ENCODE measurements at regions not wholly inside any gene's neighbourhood (a gene's known extent, or its start where the extent isn't known, plus 50 kb on each side); places are given as distances from the start of the nearest gene placed in this dataset.

DNA sequence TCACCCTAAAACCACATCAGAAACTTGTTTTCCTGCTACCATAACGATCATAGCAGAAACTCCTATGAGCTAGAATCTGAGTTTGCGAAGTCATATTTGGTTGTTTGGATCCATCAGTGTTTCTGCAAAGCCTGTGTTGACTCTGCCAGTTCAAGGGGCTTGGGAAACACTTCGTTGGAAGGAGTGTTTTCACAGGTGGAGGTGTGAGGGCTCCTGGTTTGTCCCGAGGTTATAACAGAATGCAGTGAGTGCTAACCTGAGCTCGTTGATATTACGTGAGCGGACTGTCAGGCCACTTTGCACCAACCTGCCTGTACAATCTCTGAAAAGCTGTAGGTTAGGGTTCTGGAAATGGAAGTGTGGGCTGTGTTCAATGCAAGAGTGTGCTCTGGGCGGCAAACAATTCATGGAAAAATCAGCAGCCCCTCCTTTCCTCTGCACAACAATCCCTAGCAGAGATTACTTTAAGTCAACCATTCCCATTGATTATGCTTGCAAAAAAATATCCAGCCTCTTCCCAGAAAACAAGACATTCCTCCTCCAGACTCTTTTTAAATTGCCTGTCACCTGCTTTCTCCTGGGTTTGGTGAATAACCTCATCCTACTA is 622.0 kb downstream of the TYW1 start:
- Histone ChIP-seq H3K27ac (no peak overlapping the region), H3K4me3 (no peak overlapping the region), H3K36me3 (no peaks in the 10 kb centered on the region), H3K4me1 (no peaks in the 10 kb centered on the region), H3K9me3 (no peaks in the 10 kb centered on the region), H3K27me3 (peaks cover 53% of the 10 kb centered on the region)
- TF ChIP-seq POLR2AphosphoS5 (IDR thresholded peaks at IDR 0.05), result no peak
- TF ChIP-seq EP300 (IDR thresholded peaks at IDR 0.05), result no peak
- TF ChIP-seq, protein P1, sequence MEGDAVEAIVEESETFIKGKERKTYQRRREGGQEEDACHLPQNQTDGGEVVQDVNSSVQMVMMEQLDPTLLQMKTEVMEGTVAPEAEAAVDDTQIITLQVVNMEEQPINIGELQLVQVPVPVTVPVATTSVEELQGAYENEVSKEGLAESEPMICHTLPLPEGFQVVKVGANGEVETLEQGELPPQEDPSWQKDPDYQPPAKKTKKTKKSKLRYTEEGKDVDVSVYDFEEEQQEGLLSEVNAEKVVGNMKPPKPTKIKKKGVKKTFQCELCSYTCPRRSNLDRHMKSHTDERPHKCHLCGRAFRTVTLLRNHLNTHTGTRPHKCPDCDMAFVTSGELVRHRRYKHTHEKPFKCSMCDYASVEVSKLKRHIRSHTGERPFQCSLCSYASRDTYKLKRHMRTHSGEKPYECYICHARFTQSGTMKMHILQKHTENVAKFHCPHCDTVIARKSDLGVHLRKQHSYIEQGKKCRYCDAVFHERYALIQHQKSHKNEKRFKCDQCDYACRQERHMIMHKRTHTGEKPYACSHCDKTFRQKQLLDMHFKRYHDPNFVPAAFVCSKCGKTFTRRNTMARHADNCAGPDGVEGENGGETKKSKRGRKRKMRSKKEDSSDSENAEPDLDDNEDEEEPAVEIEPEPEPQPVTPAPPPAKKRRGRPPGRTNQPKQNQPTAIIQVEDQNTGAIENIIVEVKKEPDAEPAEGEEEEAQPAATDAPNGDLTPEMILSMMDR (IDR thresholded peaks at IDR 0.05), result no peak
- no peak for TF ChIP-seq POLR2A (IDR thresholded peaks at IDR 0.05)
- no peak for DNase-seq (ENCODE audit: low spot score in 2 of 2)
- 69% methylated on average over 8 of the region's 8 CpGs for WGBS

DNA sequence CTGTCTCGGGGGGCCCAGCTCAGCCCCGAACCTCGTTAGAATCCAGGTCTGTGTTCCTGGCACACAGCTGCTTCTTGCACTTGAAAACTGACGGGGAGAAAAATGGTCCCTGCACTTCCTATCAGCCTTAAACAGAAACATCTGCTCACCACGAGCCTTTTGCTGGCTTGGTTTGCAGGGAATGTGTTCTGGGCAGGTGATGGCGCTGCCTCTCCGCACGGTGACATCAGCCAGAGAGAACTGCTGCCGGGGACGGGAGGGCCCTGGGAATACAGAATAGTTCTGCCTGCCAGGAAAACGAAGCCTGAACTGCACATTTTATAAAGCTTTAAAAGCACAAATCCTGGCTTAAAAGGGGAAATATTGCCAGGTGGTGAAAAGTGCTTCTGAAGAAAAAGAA is 622.5 kb downstream of the TYW1 start:
- Histone ChIP-seq H3K9me3 (no peaks in the 10 kb centered on the region), H3K27ac (no peak overlapping the region), H3K4me3 (no peak overlapping the region), H3K4me1 (no peaks in the 10 kb centered on the region), H3K27me3 (peaks cover 58% of the 10 kb centered on the region), H3K36me3 (no peaks in the 10 kb centered on the region)
- no peak for TF ChIP-seq EP300 (IDR thresholded peaks at IDR 0.05)
- no peak for TF ChIP-seq POLR2AphosphoS5 (IDR thresholded peaks at IDR 0.05)
- TF ChIP-seq, protein P1 (IDR thresholded peaks at IDR 0.05), result no peak
- TF ChIP-seq POLR2A (IDR thresholded peaks at IDR 0.05), result no peak
- DNase-seq (ENCODE audit: low spot score in 2 of 2), result no peak
- 15% methylated on average over 11 of the region's 11 CpGs for WGBS

DNA sequence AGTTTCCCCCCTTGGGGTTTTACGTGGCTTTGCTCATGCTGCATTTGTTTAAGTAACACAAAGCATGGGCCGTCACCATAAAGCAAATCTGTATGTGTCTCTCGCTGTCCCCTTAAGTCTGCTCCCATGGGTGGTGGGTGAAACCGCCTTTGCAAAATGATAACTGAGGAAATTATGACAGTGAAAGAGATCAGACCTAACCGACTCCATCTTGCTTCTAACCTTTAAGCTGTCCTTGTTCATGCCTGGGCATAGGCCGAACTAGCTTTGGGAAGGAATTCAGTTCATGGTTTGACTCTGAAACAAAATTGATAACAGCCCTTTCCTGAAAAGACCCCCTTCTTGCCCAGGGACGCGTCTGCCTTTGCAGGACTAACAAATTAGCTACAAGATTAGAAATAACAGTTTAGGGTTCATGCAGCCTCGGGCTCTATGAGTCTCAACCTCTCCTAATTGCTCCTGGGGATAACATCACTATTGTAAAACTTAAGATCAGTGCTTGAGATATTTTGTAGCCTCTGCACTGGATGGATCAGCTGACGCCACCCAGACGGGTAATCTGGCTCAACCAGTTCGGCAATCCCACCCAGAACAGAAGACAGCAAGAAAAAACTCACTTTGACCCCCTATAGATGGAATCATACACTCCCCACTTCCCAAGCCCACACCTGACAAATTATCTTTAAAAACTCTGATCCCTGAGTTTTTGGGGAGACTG is 623.7 kb downstream of the TYW1 start:
- no peak for DNase-seq (ENCODE audit: low spot score in 2 of 2)
- Histone ChIP-seq H3K4me3 (no peak overlapping the region), H3K27me3 (peaks cover 60% of the 10 kb centered on the region), H3K9me3 (no peaks in the 10 kb centered on the region), H3K4me1 (peaks cover 2% of the 10 kb centered on the region), H3K36me3 (no peaks in the 10 kb centered on the region), H3K27ac (no peak overlapping the region)
- TF ChIP-seq POLR2AphosphoS5 (IDR thresholded peaks at IDR 0.05) (no peak), POLR2A (IDR thresholded peaks at IDR 0.05) (no peak), EP300 (IDR thresholded peaks at IDR 0.05) (no peak)
- TF ChIP-seq, protein P1 (IDR thresholded peaks at IDR 0.05), result no peak
- WGBS, result 65% methylated on average over 12 of the region's 12 CpGs

DNA sequence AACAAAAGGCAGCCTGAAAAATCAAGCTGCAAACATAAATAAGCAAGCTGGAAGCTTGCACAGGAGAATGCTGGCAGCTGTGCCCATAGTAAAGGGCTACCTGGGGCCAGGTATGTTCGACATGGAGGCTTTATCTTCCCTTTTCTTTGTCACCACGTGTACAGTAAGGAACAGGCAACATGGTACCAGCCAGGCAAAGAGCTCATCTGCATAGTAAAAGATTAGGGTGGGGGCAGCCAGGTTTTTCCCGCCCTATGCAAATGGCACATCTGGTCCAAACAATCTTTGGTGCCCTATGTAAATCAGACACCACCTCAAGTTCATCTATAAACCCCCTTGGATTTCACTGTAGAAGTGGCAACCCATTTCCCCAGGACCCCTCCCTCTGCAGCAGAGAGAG is 625.1 kb downstream of the TYW1 start:
- DNase-seq (ENCODE audit: low spot score in 2 of 2), result no peak
- no peak overlapping the region for H3K4me3 ChIP-seq
- no peak overlapping the region for H3K27ac ChIP-seq
- H3K36me3 ChIP-seq, result no peaks in the 10 kb centered on the region
- WGBS, result 47% methylated on average over 3 of the region's 3 CpGs
- H3K4me1 ChIP-seq, result peaks cover 5% of the 10 kb centered on the region
- TF ChIP-seq EP300 (IDR thresholded peaks at IDR 0.05) (no peak), POLR2AphosphoS5 (IDR thresholded peaks at IDR 0.05) (no peak), POLR2A (IDR thresholded peaks at IDR 0.05) (no peak)
- TF ChIP-seq, protein P1 (IDR thresholded peaks at IDR 0.05), result no peak
- H3K9me3 ChIP-seq, result no peaks in the 10 kb centered on the region
- H3K27me3 ChIP-seq, result peaks cover 59% of the 10 kb centered on the region

DNA sequence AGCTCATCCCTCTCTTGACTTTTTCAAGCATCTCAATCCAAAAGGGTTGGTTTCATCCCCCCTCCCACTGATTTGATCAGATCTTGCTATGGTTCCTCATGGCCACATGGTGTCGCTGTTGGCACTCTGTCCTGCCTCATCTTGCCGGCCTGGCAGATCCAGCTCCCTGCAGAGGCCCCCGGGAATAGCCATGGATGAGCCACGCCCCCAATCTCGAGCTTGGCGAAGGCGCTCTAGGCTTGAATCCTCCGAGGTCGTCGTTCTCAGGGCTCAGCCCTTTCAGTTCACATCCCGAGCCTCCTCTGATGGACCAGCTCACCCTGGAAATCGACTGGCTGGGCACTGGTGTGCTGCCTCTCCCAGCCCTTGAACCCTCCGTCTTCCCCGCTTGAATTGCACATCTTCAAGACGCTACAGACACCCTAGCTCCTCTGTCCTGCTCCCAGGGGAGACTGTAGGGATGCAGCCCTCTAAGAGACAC is 628.7 kb downstream of the TYW1 start:
- Histone ChIP-seq H3K4me1 (peaks cover 5% of the 10 kb centered on the region), H3K9me3 (no peaks in the 10 kb centered on the region), H3K4me3 (peak overlapping the region; percentile 20), H3K27ac (no peak overlapping the region), H3K36me3 (no peaks in the 10 kb centered on the region), H3K27me3 (peaks cover 44% of the 10 kb centered on the region)
- WGBS, result 6% methylated on average over 10 of the region's 15 CpGs
- TF ChIP-seq, protein P1 (IDR thresholded peaks at IDR 0.05), result peak; percentile 63 to 84
- TF ChIP-seq POLR2AphosphoS5 (IDR thresholded peaks at IDR 0.05) (no peak), POLR2A (IDR thresholded peaks at IDR 0.05) (no peak)
- peak; percentile 77 to 81 for DNase-seq (ENCODE audit: low spot score in 2 of 2)
